IMR-90 (cell line): ENCODE measurements at regions not wholly inside any gene's neighbourhood (a gene's known extent, or its start where the extent isn't known, plus 50 kb on each side); places are given as distances from the start of the nearest gene placed in this dataset.
A peak's percentile ranks its signal among the peaks of the same experiment; 100 is the strongest.
"Not testable (repeated sequence)": the region's sequence is repeated elsewhere in the genome, so short reads cannot be mapped to it uniquely, and the experiment has no call there.

Experiments used
- ATAC-seq: fragments of 200-7000 bp; cut with Tn5 transposase; 2 replicates; pipeline ENCODE4 v1.9.1; 2020; ENCODE audit warnings: low read depth, mild to moderate bottlenecking, moderate library complexity
- BruUV-seq: library from RNA; stranded (reverse); fragments of 400-500 nt; replicated peaks from 2 replicates; lab custom pipeline; 2021; lab: Mats Ljungman, UMichigan
- CTCF ChIA-PET: fragments of 300-600 bp; formaldehyde crosslinking; extraction: SDS; loops from one replicate; lab custom pipeline; 2021; ENCODE audit warnings: antibody characterized with exemption; lab: Yijun Ruan, JAX
- POLR2A ChIA-PET: fragments of 300-600 bp; sonication (Branson Sonifier 250); formaldehyde crosslinking; loops from one replicate; lab custom pipeline; 2022; ENCODE audit warnings: antibody characterized with exemption; ENCODE audit not compliant: unreplicated experiment; lab: Charles Lee
- DNase-seq: peaks from one replicate; pipeline ENCODE4 v3.0.0; 2013
- H2AFZ ChIP-seq: replicated peaks from 2 replicates; pipeline ENCODE3; 2013; ENCODE audit warnings: low read length, mild to moderate bottlenecking; ENCODE audit not compliant: poor library complexity
- H2AK5ac ChIP-seq: 2 replicates; pipeline ENCODE4 v1.6.1; 2013; ENCODE audit warnings: low read depth, low read length, inconsistent platforms
- H2AK9ac ChIP-seq: replicated peaks from 2 replicates; pipeline ENCODE3; 2013; ENCODE audit warnings: mild to moderate bottlenecking, low read depth, low read length, moderate library complexity; ENCODE audit not compliant: poor library complexity
- H2BK120ac ChIP-seq: 2 replicates; pipeline ENCODE4 v1.6.1; 2013; ENCODE audit warnings: low read depth, low read length, inconsistent platforms
- H2BK15ac ChIP-seq: 3 replicates; pipeline ENCODE4 v1.6.1; 2013; ENCODE audit warnings: low read depth, low read length, inconsistent platforms
- H2BK20ac ChIP-seq: 2 replicates; pipeline ENCODE4 v1.6.1; 2013; ENCODE audit warnings: low read depth, mild to moderate bottlenecking, inconsistent platforms, low read length, moderate library complexity
- H2BK5ac ChIP-seq: 2 replicates; pipeline ENCODE4 v1.6.1; 2013; ENCODE audit warnings: mild to moderate bottlenecking, low read depth, low read length, inconsistent platforms; ENCODE audit not compliant: poor library complexity, severe bottlenecking
- H3K14ac ChIP-seq: replicated peaks from 2 replicates; pipeline ENCODE4 v1.6.1; 2013; ENCODE audit warnings: low read depth, low read length, inconsistent platforms
- H3K18ac ChIP-seq: 2 replicates; pipeline ENCODE4 v1.6.1; 2013; ENCODE audit warnings: low read depth, low read length, control low read depth
- H3K23ac ChIP-seq: 2 replicates; pipeline ENCODE4 v1.6.1; 2013; ENCODE audit warnings: low read depth, low read length, inconsistent platforms
- H3K27ac ChIP-seq: 2 replicates; pipeline ENCODE4 v1.5.1; 2013; ENCODE audit warnings: mild to moderate bottlenecking, control low read depth, low read length; ENCODE audit not compliant: insufficient read depth
- H3K27me3 ChIP-seq: 2 replicates; pipeline ENCODE4 v1.6.1; 2013; ENCODE audit warnings: low read length; ENCODE audit not compliant: control insufficient read depth, insufficient read depth
- H3K36me3 ChIP-seq: 2 replicates; pipeline ENCODE4 v1.6.1; 2013; ENCODE audit warnings: low read length, mixed read lengths; ENCODE audit not compliant: control insufficient read depth, insufficient read depth
- H3K4ac ChIP-seq: 2 replicates; pipeline ENCODE4 v1.6.1; 2013; ENCODE audit warnings: low read depth, low read length, inconsistent platforms
- H3K4me1 ChIP-seq: 2 replicates; pipeline ENCODE4 v1.6.1; 2013; ENCODE audit warnings: low read length, mixed read lengths; ENCODE audit not compliant: control insufficient read depth, insufficient read depth
- H3K4me2 ChIP-seq: 2 replicates; pipeline ENCODE4 v1.6.1; 2013; ENCODE audit warnings: low read depth, mild to moderate bottlenecking, control low read depth, low read length, moderate library complexity
- H3K4me3 ChIP-seq: 2 replicates; pipeline ENCODE4 v1.5.1; 2013; ENCODE audit warnings: low read depth, mild to moderate bottlenecking, control low read depth, low read length, moderate library complexity; ENCODE audit not compliant: insufficient read depth
- H3K56ac ChIP-seq: 2 replicates; pipeline ENCODE4 v1.6.1; 2013; ENCODE audit warnings: low read length, inconsistent platforms; ENCODE audit not compliant: insufficient read depth; ENCODE audit errors: extremely low read depth
- H3K79me1 ChIP-seq, 2 experiments: 2 replicates each; pipeline ENCODE4 v1.6.1; 2013; ENCODE audit warnings: low read length in 2 of 2, inconsistent platforms in 1 of 2, low read depth in 1 of 2
- H3K9ac ChIP-seq: 2 replicates; pipeline ENCODE4 v1.6.1; 2013; ENCODE audit warnings: low read depth, low read length, control low read depth
- H3K9me1 ChIP-seq: 2 replicates; pipeline ENCODE4 v1.6.1; 2013; ENCODE audit warnings: low read length, inconsistent platforms; ENCODE audit not compliant: insufficient read depth
- H3K9me3 ChIP-seq: 2 replicates; pipeline ENCODE4 v1.6.1; 2013; ENCODE audit warnings: low read length; ENCODE audit not compliant: control insufficient read depth, insufficient read depth
- H4K20me1 ChIP-seq: 2 replicates; pipeline ENCODE4 v1.6.1; 2013; ENCODE audit warnings: low read length, inconsistent platforms; ENCODE audit not compliant: insufficient read depth
- H4K5ac ChIP-seq: 2 replicates; pipeline ENCODE4 v1.6.1; 2013; ENCODE audit warnings: mild to moderate bottlenecking, low read depth, low read length, control low read depth
- H4K8ac ChIP-seq, 2 experiments: 2 replicates each; pipeline ENCODE4 v1.6.1; 2013; ENCODE audit warnings: low read depth in 2 of 2, low read length in 2 of 2, control low read depth in 1 of 2, inconsistent platforms in 1 of 2
- H4K91ac ChIP-seq: 2 replicates; pipeline ENCODE4 v1.6.1; 2013; ENCODE audit warnings: low read depth, low read length, inconsistent platforms; ENCODE audit not compliant: insufficient read depth
- BHLHE40 ChIP-seq: fragments of 150-350 bp; IDR thresholded peaks from 2 replicates; pipeline ENCODE4 v1.6.1; 2016; ENCODE audit warnings: mild to moderate bottlenecking, low read depth, low read length
- CEBPB ChIP-seq: IDR thresholded peaks from 2 replicates; pipeline ENCODE4 v1.6.1; 2012; ENCODE audit warnings: low read depth, low read length, improper control_type of control experiment
- ELK1 ChIP-seq: fragments of 150-350 bp; IDR thresholded peaks from 2 replicates; pipeline ENCODE4 v1.6.1; 2016; ENCODE audit warnings: low read depth, mild to moderate bottlenecking, low read length, moderate library complexity, borderline replicate concordance
- FOS ChIP-seq: fragments of 150-350 bp; IDR thresholded peaks from 2 replicates; pipeline ENCODE4 v1.6.1; 2016; ENCODE audit warnings: low read depth, low read length
- MAZ ChIP-seq: IDR thresholded peaks from 2 replicates; pipeline ENCODE4 v1.6.1; 2012; ENCODE audit warnings: low read depth, mild to moderate bottlenecking, low read length, improper control_type of control experiment, moderate library complexity, borderline replicate concordance
- POLR2A ChIP-seq: IDR thresholded peaks from 2 replicates; pipeline ENCODE4 v1.6.1; 2012; ENCODE audit warnings: mild to moderate bottlenecking, low read depth, low read length
- RCOR1 ChIP-seq: IDR thresholded peaks from 2 replicates; pipeline ENCODE4 v1.6.1; 2012; ENCODE audit warnings: mild to moderate bottlenecking, low read length, improper control_type of control experiment; ENCODE audit not compliant: insufficient replicate concordance
- SMC3 ChIP-seq: fragments of 150-350 bp; IDR thresholded peaks from 2 replicates; pipeline ENCODE4 v1.6.1; 2016; ENCODE audit warnings: low read depth, mild to moderate bottlenecking, antibody characterized with exemption, low read length, moderate library complexity
- USF2 ChIP-seq: fragments of 150-350 bp; IDR thresholded peaks from 2 replicates; pipeline ENCODE4 v1.6.1; 2017; ENCODE audit warnings: mild to moderate bottlenecking, antibody characterized with exemption, low read length, low read depth
- WGBS, 2 experiments: methylation state at CpG; one replicate each; pipeline versions ENCODE4 v1.1.5 to v1.1.7; 2013; ENCODE audit warnings: missing lambda C conversion rate in 2 of 2; ENCODE audit not compliant: insufficient read length in 1 of 2; ENCODE audit errors: extremely low coverage in 2 of 2; 5-methylcytosine and 5-hydroxymethylcytosine counted together
- dilution Hi-C: fragments of 300-500 bp; cut with HindIII; formaldehyde crosslinking; loops from one replicate; pipeline ENCODE4 v1.14.3; 2018; ENCODE audit warnings: low sequenced_read_pairs; ENCODE audit not compliant: unreplicated experiment
- in situ Hi-C: fragments of 300-500 bp; cut with MboI; formaldehyde crosslinking; loops from 3 replicates; pipeline ENCODE4 v1.14.3; 2019; ENCODE audit warnings: low sequenced_read_pairs, inconsistent platforms, mixed read lengths
- intact Hi-C: fragments of 100-400 bp; cut with micrococcal nuclease; formaldehyde crosslinking; loops from 2 replicates; pipeline ENCODE4 v1.10.0; 2022

- Histone ChIP-seq H3K36me3 (no peaks in the 10 kb centered on the region), H3K79me1 (no peaks in the 10 kb centered on the region), H3K27me3 (no peaks in the 10 kb centered on the region), H2AK9ac (no peak overlapping the region), H4K5ac (no peak overlapping the region), H3K27ac (no peak overlapping the region), H3K18ac (no peak overlapping the region), H2AK5ac (no peak overlapping the region), H3K9ac (no peak overlapping the region), H2AFZ (no peak overlapping the region), H3K4me2 (no peak overlapping the region), H3K9me3 (no peaks in the 10 kb centered on the region), H2BK120ac (no peak overlapping the region), H3K4ac (no peak overlapping the region), H4K8ac (no peak overlapping the region), H3K9me1 (no peaks in the 10 kb centered on the region), H4K91ac (no peak overlapping the region), H2BK5ac (no peak overlapping the region), H2BK20ac (no peak overlapping the region), H4K20me1 (no peaks in the 10 kb centered on the region), H3K4me1 (no peaks in the 10 kb centered on the region), H3K56ac (no peak overlapping the region), H3K14ac (no peak overlapping the region), H3K23ac (no peak overlapping the region), H2BK15ac (no peak overlapping the region), H3K4me3 (no peak overlapping the region)
- in situ Hi-C loops (no loop called here), dilution Hi-C loops (no loop called here), intact Hi-C loops (no loop called here)
- ChIA-PET CTCF (no interaction called here), POLR2A (no interaction called here)
- no TSS peak for BruUV-seq
- ATAC-seq (no peak), DNase-seq (peak; percentile 40)
- no CpG with 5 or more reads among the region's 3 CpGs for WGBS, 2 experiments
- TF ChIP-seq CEBPB (no peak), RCOR1 (no peak), SMC3 (no peak), BHLHE40 (peak; percentile 43; the same call in 1 of the 2 replicates), POLR2A (no peak), USF2 (no peak), MAZ (no peak), ELK1 (no peak), FOS (no peak)
Measured at GRCh38 chr12:91877022-91877421, 268.6 kb downstream of the BTG1 start.

GRCh38 chr12:91875671-91876070, 270.0 kb downstream of the BTG1 start:
- H2BK5ac ChIP-seq, H2AK5ac ChIP-seq, DNase-seq, H3K27ac ChIP-seq, dilution Hi-C loops, H2BK120ac ChIP-seq, H4K91ac ChIP-seq, POLR2A ChIA-PET, H2AK9ac ChIP-seq, H3K56ac ChIP-seq, H4K20me1 ChIP-seq, BruUV-seq, ATAC-seq, H3K9me3 ChIP-seq, H4K5ac ChIP-seq, H3K4me1 ChIP-seq, H2BK20ac ChIP-seq, intact Hi-C loops, H3K9me1 ChIP-seq, CTCF ChIA-PET, H4K8ac ChIP-seq, H3K79me1 ChIP-seq, H3K18ac ChIP-seq, H3K14ac ChIP-seq, H2AFZ ChIP-seq, H3K23ac ChIP-seq, in situ Hi-C loops, H3K4me2 ChIP-seq, H3K4me3 ChIP-seq, H3K36me3 ChIP-seq, H2BK15ac ChIP-seq, H3K27me3 ChIP-seq, H3K9ac ChIP-seq, H3K4ac ChIP-seq: not testable (repeated sequence)
- no CpG with 5 or more reads among the region's 3 CpGs for WGBS, 2 experiments
